NT2/D1 (cell line): ENCODE measurements at regions not wholly inside any gene's neighbourhood (a gene's known extent, or its start where the extent isn't known, plus 50 kb on each side); places are given as distances from the start of the nearest gene placed in this dataset.

Source experiments
- SUZ12 ChIP-seq: IDR thresholded peaks from 2 replicates; pipeline ENCODE4 v1.6.1; 2011; ENCODE audit not compliant: insufficient read length, insufficient read depth; ENCODE audit errors: extremely low read depth
- ZNF274 ChIP-seq: IDR thresholded peaks from 2 replicates; pipeline ENCODE4 v1.6.1; 2011; ENCODE audit warnings: mild to moderate bottlenecking, low read depth, low read length

DNA sequence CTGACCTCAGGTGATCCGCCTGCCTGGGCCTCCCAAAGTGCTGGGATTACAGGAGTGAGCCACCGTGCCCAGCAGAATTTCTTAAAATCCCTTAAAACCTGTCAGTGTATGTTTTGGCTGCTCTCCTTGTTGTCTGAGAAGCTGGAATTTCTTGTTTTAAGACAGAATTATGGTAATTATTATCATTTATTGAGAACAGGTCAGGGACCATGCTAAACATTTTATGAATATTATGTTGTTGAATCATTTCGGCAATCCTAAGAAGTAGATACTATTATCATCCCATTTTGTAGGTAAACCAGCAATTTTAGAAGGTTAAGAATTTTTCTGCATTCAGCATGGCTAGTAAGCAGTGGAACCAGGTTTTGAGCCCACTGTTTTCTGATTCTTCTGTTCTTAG, 86.1 kb upstream of the AKIRIN2 start:
- TF ChIP-seq ZNF274 (no peak), SUZ12 (no peak)
